NCI-H146 (cell line): ENCODE measurements at regions not wholly inside any gene's neighbourhood (a gene's known extent, or its start where the extent isn't known, plus 50 kb on each side); places are given as distances from the start of the nearest gene placed in this dataset.
"Not testable (repeated sequence)": the region's sequence is repeated elsewhere in the genome, so short reads cannot be mapped to it uniquely, and the experiment has no call there.

Experiments
- DNase-seq: peaks from one replicate; lab custom pipeline; 2025; lab: John Stamatoyannopoulos, UW

GRCh38 chrX:138282598-138283150, 428.8 kb downstream of the FGF13 start:
- DNase-seq = not testable (repeated sequence)

- no peak for DNase-seq
These were observed 424.2 kb downstream of the FGF13 start for GRCh38 chrX:138287205-138287877.

GRCh38 chrX:138294951-138295350, 416.6 kb downstream of the FGF13 start:
- DNase-seq = no peak

GRCh38 chrX:138298268-138298667, 413.2 kb downstream of the FGF13 start:
- DNase-seq = no peak

GRCh38 chrX:138345801-138346200, 365.7 kb downstream of the FGF13 start:
- DNase-seq = no peak

- DNase-seq = no peak
These were observed 362.2 kb downstream of the FGF13 start for GRCh38 chrX:138349351-138349750.

DNA sequence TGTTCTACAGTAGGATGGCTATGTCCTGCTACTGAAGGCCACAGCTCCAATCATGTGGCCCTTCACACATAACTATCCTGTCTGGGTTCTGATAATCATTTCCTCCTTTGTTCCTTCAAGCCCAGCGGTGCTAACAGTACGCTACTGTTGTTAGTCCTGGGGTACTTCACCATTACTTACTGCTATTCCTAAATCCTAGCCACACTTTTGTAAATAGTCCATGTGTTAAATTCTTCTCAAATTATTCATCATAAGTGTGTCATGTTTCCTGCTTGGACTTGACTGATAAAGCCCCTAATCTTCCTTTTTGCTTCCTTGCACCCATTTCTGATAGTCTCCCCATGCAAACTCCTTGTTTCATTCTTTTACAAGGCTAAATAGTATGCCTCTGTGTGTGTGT, 332.6 kb downstream of the FGF13 start:
- no peak for DNase-seq

- DNase-seq = no peak
These were observed 303.4 kb downstream of the FGF13 start for GRCh38 chrX:138408101-138408500.

- no peak for DNase-seq
These were observed 300.5 kb downstream of the FGF13 start for GRCh38 chrX:138411048-138411447.
